GM18868 (cell line): ENCODE measurements at regions not wholly inside any gene's neighbourhood (a gene's known extent, or its start where the extent isn't known, plus 50 kb on each side); places are given as distances from the start of the nearest gene placed in this dataset.

Source experiments
- ATAC-seq: cut with Tn5 transposase; IDR thresholded peaks from one replicate; pipeline ENCODE4 v1.9.1; 2021; ENCODE audit warnings: mild to moderate bottlenecking, moderate library complexity; ENCODE audit not compliant: unreplicated experiment

DNA sequence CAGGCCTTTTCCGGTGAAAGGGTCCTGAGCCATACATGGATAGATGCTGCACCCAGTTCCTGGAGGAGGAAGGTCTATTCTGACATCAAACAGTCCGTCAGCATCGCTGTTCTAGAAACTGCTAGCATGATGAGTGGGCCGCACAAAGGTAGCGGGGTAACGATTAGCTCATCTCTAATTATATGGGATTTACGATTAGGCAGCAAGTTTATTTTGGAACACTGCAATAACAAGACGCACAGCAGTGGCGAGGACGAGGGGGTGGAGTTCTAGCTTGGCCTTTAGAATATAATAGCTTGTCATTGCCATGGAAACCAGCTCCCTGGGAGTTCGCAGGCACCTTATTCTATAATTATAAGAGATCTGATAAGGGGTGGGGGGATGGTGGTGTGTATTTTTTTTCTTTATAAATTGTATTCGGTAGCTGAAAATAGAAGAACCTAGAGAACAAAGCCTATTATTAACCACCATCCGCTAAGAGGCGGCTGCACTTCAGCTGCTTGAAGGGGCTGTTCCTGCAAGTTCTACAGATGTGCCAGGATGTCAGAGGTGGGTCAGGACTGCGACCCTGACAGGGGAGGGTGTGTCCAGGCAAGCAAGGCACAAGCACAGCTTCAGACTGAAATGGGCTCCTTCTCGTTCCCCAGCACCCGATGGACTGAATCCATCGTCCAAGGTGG is 311.0 kb downstream of the AGTPBP1 start:
- no peak for ATAC-seq

- ATAC-seq = no peak
Measured at GRCh38 chr9:85428230-85428629, 313.5 kb downstream of the AGTPBP1 start.

GRCh38 chr9:85427772-85428171 is 314.0 kb downstream of the AGTPBP1 start:
- ATAC-seq = no peak

GRCh38 chr9:85425153-85425611 is 316.6 kb downstream of the AGTPBP1 start:
- peak; percentile 77 for ATAC-seq

GRCh38 chr9:85423422-85423821 is 318.3 kb downstream of the AGTPBP1 start:
- ATAC-seq = no peak

GRCh38 chr9:85421641-85422040 is 320.1 kb downstream of the AGTPBP1 start:
- ATAC-seq = no peak

GRCh38 chr9:85420750-85421149 is 321.0 kb downstream of the AGTPBP1 start:
- no peak for ATAC-seq

DNA sequence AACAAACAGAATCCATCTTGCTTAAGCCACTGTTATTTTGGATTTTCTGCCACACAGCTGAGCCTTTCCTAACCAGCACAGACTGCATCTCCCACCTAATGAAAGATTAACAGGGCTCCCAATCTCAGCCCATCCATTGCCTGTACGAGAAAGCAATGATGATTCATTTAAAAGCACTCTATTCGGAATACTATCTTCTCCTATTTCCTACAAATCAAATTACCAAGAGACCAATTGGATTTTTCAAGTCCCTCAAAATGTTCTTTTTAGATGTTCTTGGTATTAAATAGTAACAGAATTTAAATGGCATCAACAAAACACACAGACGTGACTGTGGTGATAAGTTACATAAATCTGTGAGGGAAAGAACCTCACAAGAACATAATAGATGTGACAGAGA is 324.1 kb downstream of the AGTPBP1 start:
- no peak for ATAC-seq

DNA sequence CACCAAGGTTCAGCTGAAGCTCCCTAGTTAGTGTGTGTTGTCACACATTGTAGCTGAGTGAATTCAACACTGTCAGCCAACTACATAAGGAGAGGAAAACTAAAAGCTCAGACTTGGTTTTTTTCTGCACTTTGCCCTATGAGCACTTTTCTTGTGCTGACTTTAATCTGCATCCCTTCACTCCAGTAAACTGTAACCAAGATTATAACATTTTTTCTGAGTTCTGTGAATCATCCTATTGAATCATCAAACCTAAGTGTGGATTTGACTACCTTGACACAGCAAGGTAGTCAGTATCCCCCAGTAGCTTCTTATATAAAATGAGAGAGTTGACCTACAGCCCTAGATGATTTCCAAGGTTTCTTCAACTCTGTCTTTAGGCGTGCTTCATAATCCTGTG is 325.0 kb downstream of the AGTPBP1 start:
- ATAC-seq = no peak

DNA sequence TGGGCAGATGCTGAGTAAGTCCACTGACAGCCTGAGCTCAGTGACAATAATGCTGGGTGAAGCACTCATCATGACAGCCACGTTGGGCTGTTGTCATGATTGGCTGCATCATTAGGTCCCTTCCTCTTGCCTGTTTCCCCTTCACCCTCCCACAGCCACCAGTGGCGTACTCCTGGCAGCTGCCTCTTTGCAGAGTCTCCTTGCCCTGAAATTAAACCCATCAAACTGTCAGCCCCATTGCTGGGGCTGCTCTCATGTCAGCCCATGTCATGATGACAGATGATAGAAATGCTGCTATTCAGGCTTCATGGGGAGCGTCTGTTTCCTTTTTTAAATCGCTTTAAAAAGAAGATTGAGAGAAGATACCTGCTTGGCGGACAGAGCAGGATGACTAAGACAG is 327.4 kb downstream of the AGTPBP1 start:
- no peak for ATAC-seq

DNA sequence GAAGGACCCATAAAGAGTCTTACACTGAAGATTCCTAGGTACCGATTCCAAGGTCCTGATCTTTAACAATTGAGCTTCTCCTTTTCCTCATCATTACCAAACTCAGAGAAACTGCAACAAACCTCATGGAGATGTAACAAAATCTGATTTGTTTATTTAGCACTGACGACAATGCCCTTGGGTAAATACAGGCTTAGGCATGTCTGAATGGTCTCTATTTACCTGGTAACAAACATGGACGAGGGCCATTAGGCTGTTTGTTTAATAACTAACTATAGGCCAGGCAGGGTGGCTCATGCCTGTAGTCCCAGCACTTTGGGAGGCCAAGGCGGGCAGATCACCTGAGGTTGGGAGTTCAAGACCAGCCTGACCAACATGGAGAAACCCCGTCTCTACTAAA is 333.3 kb downstream of the AGTPBP1 start:
- no peak for ATAC-seq

DNA sequence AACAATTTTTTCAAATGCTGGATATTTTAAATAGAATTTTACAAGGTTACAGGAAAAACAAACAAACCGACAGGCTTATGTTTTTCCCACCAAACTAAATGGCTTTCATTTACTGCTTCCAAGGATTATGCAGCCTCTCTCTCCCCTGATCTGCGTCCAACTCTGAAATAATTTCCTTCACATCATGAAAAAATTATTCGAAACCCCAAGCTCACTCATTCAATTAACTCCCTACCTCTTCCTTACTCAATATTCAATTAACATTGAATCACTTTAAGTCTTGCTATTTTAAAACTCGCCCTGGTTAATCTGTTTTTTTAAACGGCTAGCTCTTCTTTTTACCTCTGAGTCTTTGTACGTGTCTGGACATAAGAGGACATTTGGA is 336.2 kb downstream of the AGTPBP1 start:
- ATAC-seq = no peak

DNA sequence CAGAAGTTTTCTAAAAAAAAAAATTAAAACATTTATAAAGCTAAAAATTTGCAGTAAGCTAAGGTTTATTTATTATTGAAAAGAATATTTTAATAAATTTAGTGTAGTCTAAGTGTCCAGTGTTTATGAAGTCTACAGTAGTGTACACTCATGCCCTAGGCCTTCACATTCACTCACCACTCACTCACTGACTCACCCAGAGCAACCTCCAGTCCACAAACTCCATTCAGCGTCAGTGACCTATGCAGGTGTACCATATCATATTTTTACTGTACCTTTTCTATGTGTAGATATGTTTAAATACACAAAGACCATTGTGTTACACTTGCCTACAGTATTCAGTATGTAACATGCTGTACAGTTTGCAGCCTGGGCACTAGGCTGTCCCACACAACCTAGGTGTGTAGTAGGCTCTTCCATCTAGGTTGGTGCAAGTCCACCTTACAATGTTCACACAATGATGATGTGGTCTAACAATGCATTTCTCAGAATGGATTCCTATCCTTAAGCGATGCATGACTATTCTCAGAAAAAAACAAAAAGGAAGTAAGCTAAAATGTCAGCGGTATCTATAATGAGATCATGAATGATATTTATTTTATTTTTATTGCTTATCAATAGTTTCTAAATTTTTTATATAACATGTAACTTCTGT is 336.7 kb downstream of the AGTPBP1 start:
- ATAC-seq = no peak

DNA sequence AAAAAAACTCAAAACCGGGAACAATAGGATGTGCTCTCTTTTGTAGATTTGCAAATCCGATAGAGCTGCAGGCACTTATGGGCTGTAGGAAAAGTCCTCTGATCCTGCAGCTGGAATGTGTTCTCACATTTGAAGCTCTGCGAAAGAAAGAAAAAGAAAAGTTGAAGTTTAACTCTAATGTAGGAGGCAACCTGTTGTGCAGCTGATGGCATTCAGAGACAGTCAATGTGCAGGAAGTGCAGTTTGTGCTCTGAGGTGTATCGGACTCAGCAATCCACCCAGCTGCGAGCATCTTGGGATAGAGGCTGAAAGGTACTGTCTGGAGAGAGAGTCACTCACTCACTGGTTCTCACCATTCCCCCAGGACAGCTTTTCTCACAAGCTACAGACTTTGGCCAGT is 339.2 kb downstream of the AGTPBP1 start:
- no peak for ATAC-seq

GRCh38 chr9:85401998-85402397 is 339.8 kb downstream of the AGTPBP1 start:
- no peak for ATAC-seq

DNA sequence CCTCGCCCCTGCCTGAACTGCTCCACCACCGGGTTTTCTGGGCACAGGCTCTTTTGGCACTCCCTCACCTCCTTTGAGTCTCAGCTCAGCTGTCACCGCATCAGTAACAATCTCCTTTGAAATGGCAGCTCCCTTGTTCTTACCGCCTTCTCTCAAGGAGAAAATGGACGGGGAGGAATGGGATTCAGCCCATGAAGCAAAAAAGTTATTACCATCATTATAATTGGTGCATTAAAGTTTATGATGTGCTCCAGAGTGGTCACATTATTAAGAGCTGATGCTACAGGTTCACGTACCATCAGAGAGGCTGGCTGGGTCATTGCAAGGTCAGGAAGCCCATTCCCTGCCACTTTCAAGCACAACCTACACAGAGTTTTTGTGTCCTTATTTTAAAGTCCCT is 344.7 kb downstream of the AGTPBP1 start:
- no peak for ATAC-seq

DNA sequence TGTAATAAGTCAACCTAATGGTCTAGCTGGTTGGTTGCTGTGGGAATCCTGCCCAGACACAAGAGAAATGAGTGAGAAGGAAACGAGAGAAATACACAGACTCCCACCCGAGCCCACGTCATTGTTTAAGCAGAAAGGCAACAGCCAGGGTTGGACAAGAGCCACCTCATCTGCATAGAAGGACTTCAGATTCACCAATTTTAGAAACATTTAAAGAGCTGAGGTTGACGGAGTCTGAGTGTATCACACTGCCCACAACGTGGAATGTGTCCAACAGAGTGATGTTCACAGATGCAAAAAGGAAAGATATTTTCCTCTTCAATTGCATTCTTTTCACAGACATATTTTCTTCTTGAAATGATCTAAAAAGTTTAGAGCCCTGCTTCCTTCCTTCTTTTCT is 349.5 kb downstream of the AGTPBP1 start:
- ATAC-seq = no peak

DNA sequence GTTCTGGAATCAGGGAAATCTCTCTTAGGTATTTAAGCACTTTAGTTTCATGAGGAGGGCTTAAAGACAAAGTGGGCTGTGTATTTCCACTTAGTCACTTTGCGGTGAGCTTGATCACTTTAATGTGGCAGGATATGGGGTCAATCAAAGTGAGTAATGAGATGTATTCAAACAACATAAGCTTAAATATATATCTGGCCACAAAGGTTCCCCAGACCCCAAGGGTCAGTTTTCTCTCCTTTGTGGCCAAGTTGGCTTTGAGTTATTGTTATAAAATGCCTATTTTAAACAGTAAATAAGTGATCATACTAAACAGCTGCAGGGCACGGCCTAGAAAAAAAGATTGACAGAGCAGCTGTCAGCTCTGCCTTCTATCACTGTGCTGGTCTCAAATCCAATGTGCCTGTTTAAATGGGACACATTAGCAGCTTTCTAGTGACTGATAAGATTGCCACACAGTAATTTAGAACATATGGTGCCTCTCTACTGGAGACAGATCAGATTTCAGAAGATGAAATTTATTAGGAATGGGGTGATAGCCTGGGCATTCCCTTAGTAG is 363.9 kb downstream of the AGTPBP1 start:
- ATAC-seq = no peak

GRCh38 chr9:85368781-85369180 is 373.0 kb downstream of the AGTPBP1 start:
- ATAC-seq = no peak

DNA sequence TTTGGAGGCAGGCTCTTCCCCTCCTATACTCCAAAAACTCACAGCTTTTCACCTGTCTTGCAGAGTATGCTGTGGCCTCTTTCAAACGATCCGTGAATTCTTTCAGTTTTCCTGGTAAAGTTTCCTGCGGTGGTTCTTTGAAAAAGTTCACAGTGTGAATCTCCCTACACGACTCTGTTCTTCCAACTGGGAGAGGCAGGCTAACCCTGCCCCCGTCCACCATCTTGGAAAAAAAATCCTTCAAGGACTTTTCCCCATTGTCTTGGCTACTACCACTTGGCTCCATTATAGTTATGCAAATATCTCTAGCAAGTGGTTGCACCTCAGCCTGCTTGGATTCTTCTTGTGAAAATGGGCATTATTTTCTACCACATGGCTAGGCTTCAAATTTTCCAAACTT is 382.6 kb downstream of the AGTPBP1 start:
- ATAC-seq = no peak

DNA sequence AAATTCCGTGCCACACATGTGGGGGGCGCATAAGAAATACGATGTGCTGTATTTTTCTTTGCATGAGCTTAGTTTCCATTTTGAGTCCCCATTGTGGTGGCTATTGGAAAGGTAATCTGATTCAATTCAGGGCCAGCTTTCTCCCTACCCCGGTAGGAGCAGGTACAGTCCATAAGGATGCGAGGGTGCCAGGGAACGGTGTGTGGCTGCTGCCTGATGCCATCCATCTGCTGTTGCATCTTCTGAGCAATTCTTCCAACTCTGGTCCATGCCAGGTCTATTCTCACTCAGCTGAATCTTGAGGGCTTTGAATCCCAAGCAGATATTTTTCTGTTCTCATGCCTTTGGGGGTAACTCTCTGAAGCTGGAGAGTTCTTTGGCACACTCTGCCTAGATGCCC is 392.7 kb downstream of the AGTPBP1 start:
- no peak for ATAC-seq

GRCh38 chr9:85347541-85347940 is 394.2 kb downstream of the AGTPBP1 start:
- no peak for ATAC-seq
